Spleen (tissue), 7 donors: ENCODE measurements at regions not wholly inside any gene's neighbourhood (a gene's known extent, or its start where the extent isn't known, plus 50 kb on each side); places are given as distances from the start of the nearest gene placed in this dataset.

Source experiments
- POLR2A ChIP-seq, 3 donors: fragments of 450-650 bp; IDR thresholded peaks; one replicate each; pipeline ENCODE4 v1.5.1; 2017; ENCODE audit warnings: antibody characterized with exemption in 3 of 3, mild to moderate bottlenecking in 1 of 3
- POLR2AphosphoS5 ChIP-seq, 3 donors: sonication (generic); formaldehyde crosslinking; IDR thresholded peaks; one replicate each; pipeline ENCODE4 v1.5.1; 2017; ENCODE audit warnings: antibody characterized with exemption in 3 of 3
- TF ChIP-seq, protein P1 (sequence below), 11 experiments: fragments of 200-600 bp in 7 of 11; fragments of 450-650 bp in 4 of 11; sonication (generic) in 4 of 11; IDR thresholded peaks in 8 of 11; conservative IDR thresholded peaks in 3 of 11; 1 replicate in 7 of 11; 2 replicates in 4 of 11; pipeline versions ENCODE4 v1.4.0 to v1.8.0; 2016 to 2021; ENCODE audit warnings: antibody characterized with exemption in 11 of 11, inconsistent platforms in 4 of 11, mild to moderate bottlenecking in 1 of 11
- donor health status: DM: no; HTN: no; CAD: no; lungs with moderate emphysema.
- donor health status: DM: no; HTN: no; CAD: no.
- donor health status: DM: no; HTN: no; CAD: no.

DNA sequence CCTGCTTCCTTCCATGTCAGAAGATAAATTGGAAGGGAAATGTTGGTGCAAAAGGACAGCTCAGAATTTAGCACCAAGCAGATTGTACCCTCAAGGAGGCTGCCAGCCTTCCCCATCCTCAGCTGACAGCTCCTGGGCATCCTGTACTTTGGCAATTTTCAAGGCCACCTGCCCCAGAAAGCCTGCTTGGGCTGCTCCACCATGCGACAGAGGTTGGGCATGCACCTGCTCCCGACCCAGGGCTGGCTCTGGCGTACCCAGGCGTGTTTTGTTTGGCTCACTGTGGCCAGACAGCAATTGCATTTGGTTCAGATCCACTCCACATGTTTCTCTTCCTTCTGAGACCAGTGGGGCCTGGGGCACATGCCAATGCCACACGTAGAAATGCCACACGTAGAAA lies 547.8 kb downstream of the NPHP4 start:
- TF ChIP-seq POLR2A (IDR thresholded peaks at IDR 0.05) (no peak), POLR2AphosphoS5 (IDR thresholded peaks at IDR 0.05) (no peak)
- TF ChIP-seq, protein P1, sequence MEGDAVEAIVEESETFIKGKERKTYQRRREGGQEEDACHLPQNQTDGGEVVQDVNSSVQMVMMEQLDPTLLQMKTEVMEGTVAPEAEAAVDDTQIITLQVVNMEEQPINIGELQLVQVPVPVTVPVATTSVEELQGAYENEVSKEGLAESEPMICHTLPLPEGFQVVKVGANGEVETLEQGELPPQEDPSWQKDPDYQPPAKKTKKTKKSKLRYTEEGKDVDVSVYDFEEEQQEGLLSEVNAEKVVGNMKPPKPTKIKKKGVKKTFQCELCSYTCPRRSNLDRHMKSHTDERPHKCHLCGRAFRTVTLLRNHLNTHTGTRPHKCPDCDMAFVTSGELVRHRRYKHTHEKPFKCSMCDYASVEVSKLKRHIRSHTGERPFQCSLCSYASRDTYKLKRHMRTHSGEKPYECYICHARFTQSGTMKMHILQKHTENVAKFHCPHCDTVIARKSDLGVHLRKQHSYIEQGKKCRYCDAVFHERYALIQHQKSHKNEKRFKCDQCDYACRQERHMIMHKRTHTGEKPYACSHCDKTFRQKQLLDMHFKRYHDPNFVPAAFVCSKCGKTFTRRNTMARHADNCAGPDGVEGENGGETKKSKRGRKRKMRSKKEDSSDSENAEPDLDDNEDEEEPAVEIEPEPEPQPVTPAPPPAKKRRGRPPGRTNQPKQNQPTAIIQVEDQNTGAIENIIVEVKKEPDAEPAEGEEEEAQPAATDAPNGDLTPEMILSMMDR (IDR thresholded peaks at IDR 0.05 in 8 of 11, conservative IDR thresholded peaks at IDR 0.05 in 3 of 11), result no peak
